Posterior vena cava (tissue), 2 donors: ENCODE measurements at regions not wholly inside any gene's neighbourhood (a gene's known extent, or its start where the extent isn't known, plus 50 kb on each side); places are given as distances from the start of the nearest gene placed in this dataset.

Experiments
- DNase-seq: peaks from one replicate; pipeline ENCODE4 v3.0.0-alpha.2; 2020; ENCODE audit warnings: low spot score
- intact Hi-C, 2 donors: fragments of 100-400 bp; cut with DNase I; formaldehyde crosslinking; loops; one replicate each; pipeline versions ENCODE4 v1.14.1 to v1.14.2; 2022 to 2023
- donor health status: DM: yes; HTN: yes; CAD: no.
- donor health status: DM: yes; HTN: yes; CAD: no.

DNA sequence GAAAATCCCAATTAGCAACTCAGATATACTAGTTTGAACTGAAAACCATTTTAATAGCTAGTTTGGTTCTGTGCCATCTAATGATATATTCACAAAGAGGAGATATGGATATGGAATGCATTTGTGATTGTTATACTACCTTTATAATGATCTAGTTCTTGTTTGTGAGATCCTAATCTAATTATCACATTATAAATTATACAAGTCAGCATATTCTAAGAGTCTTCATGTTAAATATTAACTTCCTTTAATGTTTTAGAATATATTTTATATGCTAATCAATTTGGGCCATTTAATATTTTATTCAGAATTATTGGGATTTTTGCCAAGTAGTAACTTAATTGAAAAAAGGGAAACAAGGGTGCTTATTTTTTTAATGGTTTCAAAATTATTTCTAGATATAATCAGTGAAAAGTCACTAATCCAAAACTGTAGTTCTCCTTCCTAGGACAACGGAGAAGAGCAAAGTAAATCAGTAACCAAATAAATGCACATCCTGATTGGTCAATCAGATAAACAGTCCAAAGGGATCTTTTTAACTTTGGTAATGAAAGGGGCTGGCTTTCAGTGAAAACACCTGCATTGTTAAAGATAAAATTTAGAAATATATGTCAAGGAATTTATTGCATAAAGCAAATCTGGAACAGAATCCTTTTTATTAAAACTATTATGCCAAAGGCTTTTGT lies 173.9 kb upstream of the MEOX2 start:
- intact Hi-C loops = no loop called here
- no peak for DNase-seq

DNA sequence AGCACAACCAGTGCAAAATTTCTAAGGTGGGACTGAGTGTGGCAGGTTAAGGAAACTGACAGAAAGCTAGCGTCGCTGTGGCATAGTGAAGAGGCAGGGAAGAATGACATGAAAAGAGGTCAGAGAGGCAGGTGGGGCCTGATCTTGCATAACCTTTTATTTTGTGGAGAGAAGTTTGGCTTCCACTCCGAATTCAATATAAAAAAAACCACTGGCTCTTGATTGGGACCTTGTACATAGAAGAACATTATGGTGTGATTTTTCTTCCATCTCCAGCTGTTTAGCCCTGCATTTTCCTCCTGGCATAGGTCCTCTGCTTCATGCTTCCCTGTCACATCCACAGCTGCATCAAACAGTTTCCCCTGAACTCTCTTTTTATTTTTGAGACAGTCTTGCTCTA lies 170.5 kb upstream of the MEOX2 start:
- no peak for DNase-seq
- intact Hi-C loops = no loop called here

DNA sequence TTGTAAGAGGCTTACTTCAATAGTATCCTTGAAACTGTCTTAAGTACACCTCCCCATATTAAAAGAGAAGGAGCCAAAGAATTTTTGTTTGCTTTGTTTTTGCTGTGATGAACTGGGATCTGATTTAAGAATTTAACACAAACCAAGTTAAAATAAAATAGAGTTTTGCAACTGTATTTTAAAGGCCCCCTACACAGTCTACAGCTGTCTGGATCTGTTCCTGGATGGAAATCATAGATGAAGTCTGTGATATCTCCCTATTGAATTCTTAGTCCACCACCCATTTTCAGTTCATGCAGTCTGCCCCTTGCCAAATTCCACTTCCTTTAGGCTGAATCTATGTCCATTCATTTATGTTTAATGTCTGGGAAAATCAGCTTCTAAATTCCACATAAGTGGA lies 169.8 kb upstream of the MEOX2 start:
- intact Hi-C loops = no loop called here
- DNase-seq = no peak

DNA sequence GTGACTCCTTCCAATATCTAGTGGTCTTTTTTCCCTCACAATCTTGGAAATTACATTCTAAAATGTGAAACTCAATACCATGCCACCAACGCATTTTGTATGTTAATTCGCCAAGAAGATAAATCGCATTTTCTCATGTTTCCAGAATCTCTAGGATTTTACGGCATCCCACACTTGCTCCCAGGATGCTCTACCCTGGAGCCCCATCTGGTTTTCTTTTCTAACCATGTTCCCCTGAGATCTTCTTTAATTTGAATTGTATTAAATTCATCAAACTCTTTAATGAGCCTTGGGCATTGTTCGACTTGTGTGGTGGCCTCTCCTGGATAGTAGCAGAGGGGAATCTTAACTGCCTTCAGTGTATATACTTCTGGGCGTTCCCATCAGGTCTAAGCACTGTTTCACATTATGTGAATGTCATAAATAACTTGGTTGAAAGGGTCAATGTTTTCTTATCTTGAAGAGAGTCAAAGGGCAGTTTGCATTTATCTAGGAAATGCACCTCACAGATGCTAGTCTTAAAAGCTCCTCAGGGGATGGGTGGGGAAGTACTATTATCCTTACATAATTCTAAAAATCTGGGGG lies 169.1 kb upstream of the MEOX2 start:
- intact Hi-C loops = no loop called here
- DNase-seq = no peak

DNA sequence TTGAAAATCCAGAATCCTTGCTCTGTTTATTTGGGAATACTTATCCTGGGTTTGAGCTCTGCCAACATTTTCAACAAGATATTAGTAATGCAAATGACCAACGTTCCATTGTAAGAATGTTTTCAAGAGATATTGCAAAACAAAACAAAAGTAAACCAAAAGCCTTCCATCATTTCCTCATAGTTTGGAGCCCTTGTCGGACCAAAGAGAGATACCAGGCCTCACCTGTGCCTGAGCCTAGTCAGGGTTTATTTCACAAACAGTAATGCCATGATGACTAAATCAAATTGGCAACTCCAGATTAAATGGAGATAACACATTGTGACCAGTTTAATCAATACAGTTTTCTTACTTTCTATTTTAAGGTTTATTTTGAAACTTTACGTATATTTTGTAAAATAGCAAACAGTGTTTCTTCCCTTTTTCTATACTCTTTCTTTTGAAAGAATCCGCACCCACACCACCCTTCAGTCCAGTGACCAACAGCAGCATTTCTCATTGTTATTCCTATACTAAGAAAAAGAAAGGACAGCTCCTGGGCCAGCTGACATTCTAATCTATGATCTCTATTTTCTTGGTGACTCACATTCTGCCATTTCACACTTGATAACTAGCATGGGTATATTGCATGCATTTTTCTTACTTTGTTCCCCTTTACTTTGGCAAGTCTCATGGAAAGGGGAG lies 168.5 kb upstream of the MEOX2 start:
- intact Hi-C loops = no loop called here
- no peak for DNase-seq

DNA sequence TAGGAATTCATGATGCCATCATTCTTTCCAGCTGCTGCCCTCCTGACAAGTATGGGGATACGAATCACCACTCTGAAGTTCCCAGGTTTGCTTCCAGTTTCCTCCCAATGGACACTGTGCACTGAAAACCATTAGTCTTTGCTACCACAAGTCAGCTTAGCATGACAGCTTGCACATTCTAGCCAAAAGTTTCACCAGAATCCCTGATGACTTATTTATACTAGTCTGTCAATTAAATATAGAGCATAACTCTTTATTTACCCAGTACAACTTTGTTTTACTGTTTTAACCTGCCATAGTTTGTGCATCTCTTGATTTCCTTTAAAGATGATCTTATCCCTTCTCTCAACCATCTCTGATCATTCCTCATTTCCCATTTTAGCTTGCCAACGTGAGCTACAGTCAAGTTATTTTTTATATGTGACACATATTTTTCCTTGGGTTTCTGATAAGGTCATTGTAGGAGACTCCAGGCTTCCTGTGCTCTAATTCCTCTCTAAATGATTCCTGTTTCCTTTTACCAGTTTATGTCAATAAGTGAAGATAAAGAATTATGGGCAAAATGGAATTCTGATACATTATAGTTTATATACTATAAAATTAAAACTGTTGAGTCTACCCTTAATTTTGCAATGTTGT lies 167.5 kb upstream of the MEOX2 start:
- intact Hi-C loops = no loop called here
- no peak for DNase-seq

DNA sequence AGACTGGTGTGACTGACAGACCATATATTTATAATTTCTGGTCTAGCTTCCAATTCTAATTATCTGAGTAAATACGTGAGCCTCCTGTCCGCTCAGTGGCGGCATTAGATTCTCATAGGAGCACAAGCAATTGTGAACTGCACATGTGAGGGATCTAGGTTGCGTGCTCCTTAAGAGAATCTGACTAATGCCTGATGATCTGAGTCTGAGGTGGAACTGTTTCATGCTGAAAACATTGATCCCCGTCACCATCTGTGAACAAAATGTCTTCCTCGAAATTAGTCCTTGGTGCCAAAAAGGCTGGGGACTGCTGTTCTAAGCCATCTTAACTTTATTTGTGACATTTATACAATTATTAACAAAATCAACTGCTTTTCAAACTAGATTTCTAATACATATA lies 164.7 kb upstream of the MEOX2 start:
- intact Hi-C loops = no loop called here
- no peak for DNase-seq

DNA sequence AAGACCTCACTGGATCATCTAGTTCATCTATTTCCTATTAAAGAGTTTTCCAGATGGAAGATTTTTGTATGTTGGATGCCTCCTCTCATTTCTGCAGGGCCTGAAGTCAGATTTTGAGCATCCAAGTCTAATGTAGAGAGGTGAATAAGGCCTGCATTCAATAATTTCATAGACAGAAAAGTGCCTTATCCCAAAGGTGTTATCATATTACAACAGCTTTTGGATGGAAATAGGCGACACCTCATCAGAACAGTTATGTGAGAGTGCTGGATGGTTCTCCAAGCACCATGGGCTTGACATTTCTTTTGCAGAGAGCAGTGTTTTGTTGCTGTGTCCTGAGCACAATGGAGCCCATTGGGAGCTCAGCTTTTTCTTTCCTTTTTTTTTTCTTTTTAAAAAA lies 162.4 kb upstream of the MEOX2 start:
- DNase-seq = no peak
- intact Hi-C loops = no loop called here

DNA sequence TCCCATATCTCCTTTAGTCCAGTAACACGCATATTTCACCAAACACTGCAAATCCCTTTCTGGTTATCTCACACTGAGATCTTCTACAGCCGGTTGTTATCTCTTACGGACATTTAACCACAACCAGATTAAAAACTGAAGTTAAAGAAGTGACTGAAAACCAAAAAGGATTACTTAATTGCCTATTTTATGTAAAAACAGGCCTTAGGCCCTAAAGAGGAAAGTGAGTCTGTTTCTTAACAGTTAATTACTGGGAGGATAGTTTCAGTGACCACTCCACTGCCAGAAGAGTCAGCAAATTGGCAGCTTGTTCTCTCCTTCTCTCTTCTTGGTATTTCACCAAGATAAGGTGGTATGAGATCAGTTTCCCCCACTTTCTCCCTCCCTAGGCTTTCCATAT lies 161.9 kb upstream of the MEOX2 start:
- no peak for DNase-seq
- intact Hi-C loops = no loop called here

DNA sequence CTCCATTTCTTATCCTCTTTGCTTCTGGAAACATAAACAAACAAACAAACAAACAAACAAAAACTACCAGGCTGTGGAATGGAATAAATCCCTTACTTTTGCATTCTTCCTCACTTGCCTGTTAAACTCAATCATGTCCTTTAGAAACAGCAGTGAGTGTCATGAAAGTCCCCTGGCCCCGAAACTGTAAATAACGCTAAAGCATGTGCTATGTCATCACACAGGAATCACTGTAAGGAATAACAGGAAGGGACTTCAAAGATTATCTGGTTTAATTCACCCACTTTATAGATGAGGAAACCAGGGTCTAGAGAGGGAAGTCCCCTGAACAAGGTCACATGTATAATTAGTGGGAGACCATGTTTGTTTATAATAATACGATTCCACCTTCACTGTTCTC lies 159.4 kb upstream of the MEOX2 start:
- intact Hi-C loops = no loop called here
- no peak for DNase-seq

DNA sequence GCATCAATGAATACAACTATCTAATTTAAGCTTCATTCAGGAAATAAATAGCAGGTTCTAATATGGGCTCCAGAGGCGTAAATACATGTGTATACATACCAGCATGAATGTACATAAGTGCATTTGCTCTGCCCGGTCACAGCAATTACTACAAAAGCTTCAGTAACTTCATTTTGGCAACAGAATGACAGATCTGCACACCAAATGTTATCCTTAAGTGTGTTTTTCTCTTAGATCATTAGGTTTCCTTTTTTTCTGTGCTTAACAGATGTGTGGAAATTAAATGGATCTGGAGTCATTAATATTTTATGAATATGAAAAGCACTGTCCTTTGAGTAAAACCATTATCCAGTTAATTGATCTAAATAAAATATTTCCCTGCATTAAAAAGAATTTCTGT lies 159.0 kb upstream of the MEOX2 start:
- DNase-seq = no peak
- intact Hi-C loops = no loop called here

DNA sequence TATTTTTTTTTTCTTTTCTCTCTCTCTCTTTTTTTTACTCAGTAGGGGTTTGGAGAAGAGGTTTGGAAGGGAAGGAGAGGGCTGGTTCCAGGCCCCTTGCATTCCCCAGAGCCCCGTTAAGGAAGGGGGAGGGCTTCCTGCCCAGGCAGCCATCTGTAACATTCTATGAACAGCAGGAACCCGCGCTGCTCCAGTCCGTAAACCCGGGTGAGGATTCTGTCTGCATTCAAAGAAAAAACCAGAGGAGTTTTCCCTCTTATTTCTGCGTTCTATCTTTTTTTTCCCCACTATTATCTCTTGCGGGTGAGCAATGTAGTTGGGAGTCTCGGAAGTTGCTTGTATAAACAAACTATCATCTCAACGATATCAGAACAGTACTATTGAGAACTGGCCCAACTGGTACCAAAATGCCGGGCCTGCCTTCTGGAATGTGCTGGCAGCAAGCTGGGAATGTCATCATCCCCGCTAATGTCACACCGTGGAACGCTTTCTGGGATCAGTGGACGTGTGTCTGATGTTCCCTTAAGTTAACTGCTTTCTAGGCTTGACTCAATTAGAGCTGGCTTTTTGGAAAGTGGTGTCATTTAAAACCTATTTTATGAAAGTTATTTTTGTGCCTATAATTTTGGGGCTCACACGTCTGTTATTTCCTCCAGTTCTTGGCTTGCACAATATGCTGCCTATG lies 153.1 kb upstream of the MEOX2 start:
- peak; percentile 87 for DNase-seq
- intact Hi-C loops = no loop called here

DNA sequence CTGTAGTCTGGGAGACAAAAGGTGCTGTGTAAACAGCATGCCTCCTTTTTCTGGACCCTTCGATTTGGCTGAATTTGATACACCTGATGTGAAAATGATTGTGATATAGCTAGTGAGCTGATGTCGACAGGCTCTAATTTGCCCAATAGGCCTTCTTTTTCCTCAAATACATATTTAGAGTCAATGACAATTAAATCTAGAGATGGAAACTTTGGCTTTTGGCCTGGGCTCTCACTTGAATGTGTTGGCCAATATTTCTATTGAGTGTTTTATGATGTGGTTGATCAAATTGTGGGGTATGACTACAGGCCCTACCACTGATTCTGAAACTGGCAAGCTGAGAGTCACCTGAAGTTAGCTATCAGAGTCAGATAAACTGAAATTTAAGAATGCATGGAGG lies 151.8 kb upstream of the MEOX2 start:
- intact Hi-C loops = no loop called here
- no peak for DNase-seq

DNA sequence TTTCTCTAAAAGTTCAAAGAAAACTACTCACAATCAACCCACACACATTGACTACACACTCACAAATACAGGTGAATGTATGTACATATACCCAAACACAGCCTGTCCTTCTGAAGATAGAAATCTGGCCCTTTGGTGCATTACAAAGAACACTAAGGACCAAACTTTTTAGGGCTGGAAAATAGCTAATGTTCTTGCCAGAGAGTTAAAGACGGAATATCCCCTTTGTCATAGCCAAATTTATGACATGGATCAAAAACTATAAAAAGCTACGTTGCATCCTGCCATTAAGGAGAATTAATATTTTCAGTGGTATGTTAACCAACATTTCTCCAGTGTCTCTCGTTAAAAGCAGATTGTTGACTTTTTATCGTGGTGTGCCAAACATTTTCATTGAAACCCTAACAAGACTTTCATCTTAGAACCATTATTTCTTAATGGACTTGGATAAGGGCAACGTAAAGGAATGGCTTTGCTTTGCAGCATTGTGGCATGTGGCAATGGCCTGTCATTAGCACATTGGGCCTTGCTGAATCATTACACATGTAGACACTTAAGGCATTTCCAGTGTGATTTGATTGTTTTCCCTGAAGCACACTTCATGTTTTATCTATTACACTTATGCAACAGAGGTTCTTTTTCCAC lies 150.9 kb upstream of the MEOX2 start:
- intact Hi-C loops = no loop called here
- DNase-seq = no peak

DNA sequence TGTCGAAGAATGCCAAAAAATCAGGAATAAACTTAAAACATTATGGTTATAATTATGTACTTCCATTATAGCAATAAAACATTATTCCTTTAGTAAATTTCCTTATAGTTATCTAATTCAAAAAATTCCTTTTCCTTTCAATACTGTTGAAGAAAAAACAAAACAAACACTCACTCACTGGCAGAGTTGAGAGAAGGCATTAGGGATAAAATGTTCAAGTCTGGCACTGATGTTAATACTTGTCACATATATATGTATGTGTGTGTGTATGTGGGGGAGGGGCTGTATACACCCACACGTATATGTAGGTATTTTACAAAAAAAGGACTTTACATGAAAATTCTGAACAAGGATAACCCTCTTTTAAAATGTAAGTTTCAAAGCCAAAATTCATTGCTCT lies 150.2 kb upstream of the MEOX2 start:
- no peak for DNase-seq
- intact Hi-C loops = no loop called here

DNA sequence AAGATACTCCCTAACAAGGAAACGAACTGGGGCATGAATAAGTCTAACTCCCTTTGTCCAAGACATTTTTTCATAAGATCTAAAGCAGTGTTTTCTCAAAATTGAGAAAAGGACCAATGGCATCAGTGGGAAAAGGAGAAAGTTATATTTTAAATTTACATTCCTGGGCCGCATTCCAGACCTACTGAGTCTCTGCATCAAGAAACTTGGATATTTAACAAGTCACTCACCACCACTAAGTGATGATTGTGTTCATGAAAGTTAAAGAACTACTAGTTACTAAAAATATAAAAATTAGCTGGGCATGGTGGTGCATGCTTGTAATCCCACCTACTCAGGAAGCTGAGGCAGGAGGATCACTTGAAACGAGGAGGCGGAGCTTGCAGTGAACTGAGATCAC lies 149.6 kb upstream of the MEOX2 start:
- intact Hi-C loops = no loop called here
- DNase-seq = no peak

DNA sequence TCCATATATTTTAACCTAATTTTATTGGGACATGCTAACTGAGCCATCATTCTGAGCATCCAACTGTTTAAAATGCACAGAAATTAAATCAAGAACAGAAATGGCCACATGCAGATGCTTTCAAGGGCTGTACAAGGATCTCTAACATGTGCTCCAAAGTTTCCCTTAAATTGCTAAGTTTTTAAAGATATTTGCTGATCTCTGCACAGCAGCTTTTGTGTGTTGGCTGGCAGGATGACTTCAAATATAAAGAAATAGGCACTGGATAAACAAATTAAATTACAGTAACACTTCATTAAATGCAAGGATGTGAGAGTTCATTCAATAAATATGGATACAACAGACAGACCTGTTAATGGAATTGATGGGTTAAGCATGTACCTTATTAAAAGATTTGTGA lies 148.0 kb upstream of the MEOX2 start:
- intact Hi-C loops = no loop called here

DNA sequence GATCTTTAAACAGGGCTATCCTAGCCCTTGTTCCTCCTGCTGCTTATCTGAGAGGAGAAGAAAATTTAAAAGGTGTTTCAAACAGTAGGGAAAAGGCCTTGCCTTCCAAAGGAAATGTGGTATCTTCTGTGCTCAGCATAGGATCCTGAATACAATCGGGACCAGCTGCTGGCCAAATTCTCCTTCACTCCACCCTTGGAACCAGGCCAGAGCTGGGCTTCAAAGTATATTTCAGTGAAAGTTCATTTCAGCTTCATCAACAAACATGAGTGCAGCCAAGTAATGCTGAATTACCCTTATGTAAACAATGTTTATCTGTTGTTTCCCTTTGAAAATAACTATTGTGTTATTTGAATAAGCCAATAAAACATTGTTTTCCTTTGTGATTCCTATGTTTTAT lies 146.5 kb upstream of the MEOX2 start:
- no peak for DNase-seq

More for the DNA sequence above, 148.0 kb upstream of the MEOX2 start:
- no peak for DNase-seq

DNA sequence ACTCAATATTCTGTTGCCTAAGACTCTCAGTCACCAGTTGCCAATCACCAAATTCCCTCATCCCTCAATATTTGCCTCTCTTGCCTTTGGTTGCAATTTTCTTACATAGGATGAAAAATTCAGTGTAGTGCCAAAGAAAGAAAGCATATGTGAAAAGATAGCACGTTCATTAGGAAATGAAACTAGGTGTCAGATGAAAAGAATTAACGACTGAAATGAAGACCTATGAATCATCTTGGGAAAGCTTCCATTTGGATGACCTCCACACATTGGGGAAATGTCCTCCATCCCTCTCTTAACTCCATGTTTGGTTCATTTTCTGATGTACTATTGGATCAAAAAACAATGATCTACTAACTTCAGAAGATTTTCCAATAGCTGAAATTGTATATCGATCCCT lies 145.1 kb upstream of the MEOX2 start:
- no peak for DNase-seq
- intact Hi-C loops = no loop called here

More for the DNA sequence above, 146.5 kb upstream of the MEOX2 start:
- intact Hi-C loops = no loop called here

DNA sequence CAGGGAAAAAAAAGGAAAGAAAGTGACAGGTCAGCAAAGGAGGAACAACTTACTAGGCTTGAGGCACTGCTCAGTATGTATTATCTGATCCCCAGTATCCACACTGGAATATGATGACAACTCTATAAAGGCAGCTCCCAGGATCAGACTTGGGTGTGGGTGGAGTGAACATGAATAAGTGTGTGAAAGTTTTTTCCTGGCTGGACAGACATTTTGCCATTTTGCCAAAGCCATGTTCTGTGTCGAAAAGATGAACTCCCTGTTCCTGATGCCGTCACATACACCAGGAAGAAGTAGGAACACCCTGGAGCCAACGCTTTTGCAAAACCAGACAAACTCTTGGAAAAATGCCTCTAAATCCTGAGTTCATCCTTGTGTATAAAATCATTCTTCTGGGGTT lies 143.2 kb upstream of the MEOX2 start:
- DNase-seq = no peak
- intact Hi-C loops = loop anchor here in 1 of 2 donors (10.0 kb wide), 1 partner anchor 85 kb away; no protein-coding TSS in a partner anchor
